ENCODE measurements at regions not wholly inside any gene's neighbourhood (a gene's known extent, or its start where the extent isn't known, plus 50 kb on each side); places are given as distances from the start of the nearest gene placed in this dataset.

DNA sequence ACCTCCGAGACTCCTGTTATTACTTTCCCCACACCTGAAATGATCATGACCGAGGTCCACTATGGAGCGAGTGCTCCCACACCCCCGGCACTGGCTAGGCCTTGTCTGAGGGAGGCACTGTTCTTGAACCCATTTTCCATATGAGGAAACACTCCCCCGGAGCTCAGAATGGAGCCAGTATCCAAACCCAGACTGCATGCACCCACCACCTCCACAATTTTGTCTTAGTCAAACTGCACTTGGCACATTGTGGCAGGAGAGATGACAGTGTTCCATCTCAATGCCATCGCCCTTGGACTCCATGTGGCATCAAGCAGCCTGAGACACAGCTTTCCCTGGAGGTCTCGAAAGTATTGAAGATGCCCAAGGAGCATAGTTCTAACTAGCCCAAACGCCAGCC, 154.1 kb downstream of the NUP210 start:
- Histone ChIP-seq H3K27me3 (ENCODE audit: control insufficient read depth, insufficient read depth, low read length) (no peaks in the 10 kb centered on the region), H3K9ac (ENCODE audit: low read length) (no peak overlapping the region), H3K4me3 (ENCODE audit: low read depth, low read length) (no peak overlapping the region), H3K9me3 (ENCODE audit: control insufficient read depth, insufficient read depth, low read depth, low read length) (peaks cover 8% of the 10 kb centered on the region), H3K27ac (ENCODE audit: low read depth, low read length) (no peak overlapping the region), H3K4me1 (ENCODE audit: control insufficient read depth, insufficient read depth, low read length) (peaks cover 6% of the 10 kb centered on the region; the same call in 1 of the 2 replicates), H3K36me3 (ENCODE audit: control insufficient read depth, insufficient read depth, low read length) (no peaks in the 10 kb centered on the region)

DNA sequence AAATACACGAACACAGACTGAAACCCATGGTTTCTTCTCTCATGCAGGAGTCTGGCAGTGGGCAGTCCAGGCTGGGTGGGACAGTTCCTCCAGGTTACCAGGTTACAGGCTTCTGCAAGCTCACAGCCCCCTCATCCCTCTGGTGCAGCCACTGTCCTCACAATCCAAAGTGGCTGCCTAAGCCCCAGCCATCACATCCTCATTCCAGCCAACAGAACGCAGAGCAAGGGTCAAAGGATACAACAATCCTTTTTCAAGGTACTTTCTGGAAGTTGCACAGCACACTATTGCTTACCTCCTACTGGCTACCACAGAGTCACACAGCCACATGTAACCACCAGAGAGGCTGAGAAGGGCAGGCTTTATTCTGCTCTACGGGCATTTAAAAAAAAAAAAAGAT, 154.6 kb downstream of the NUP210 start:
- Histone ChIP-seq H3K4me3 (ENCODE audit: low read depth, low read length) (no peak overlapping the region), H3K36me3 (ENCODE audit: control insufficient read depth, insufficient read depth, low read length) (no peaks in the 10 kb centered on the region), H3K27ac (ENCODE audit: low read depth, low read length) (no peak overlapping the region), H3K9ac (ENCODE audit: low read length) (no peak overlapping the region), H3K9me3 (ENCODE audit: control insufficient read depth, insufficient read depth, low read depth, low read length) (peaks cover 8% of the 10 kb centered on the region), H3K4me1 (ENCODE audit: control insufficient read depth, insufficient read depth, low read length) (peaks cover 6% of the 10 kb centered on the region; the same call in 1 of the 2 replicates), H3K27me3 (ENCODE audit: control insufficient read depth, insufficient read depth, low read length) (no peaks in the 10 kb centered on the region)

- Histone ChIP-seq H3K9me3 (ENCODE audit: control insufficient read depth, insufficient read depth, low read depth, low read length) (peaks cover 8% of the 10 kb centered on the region), H3K27me3 (ENCODE audit: control insufficient read depth, insufficient read depth, low read length) (no peaks in the 10 kb centered on the region), H3K36me3 (ENCODE audit: control insufficient read depth, insufficient read depth, low read length) (no peaks in the 10 kb centered on the region), H3K4me1 (ENCODE audit: control insufficient read depth, insufficient read depth, low read length) (peaks cover 6% of the 10 kb centered on the region; the same call in 1 of the 2 replicates), H3K9ac (ENCODE audit: low read length) (no peak overlapping the region), H3K27ac (ENCODE audit: low read depth, low read length) (no peak overlapping the region), H3K4me3 (ENCODE audit: low read depth, low read length) (no peak overlapping the region)
Observed at GRCh38 chr3:13265016-13265415, 155.1 kb downstream of the NUP210 start.

DNA sequence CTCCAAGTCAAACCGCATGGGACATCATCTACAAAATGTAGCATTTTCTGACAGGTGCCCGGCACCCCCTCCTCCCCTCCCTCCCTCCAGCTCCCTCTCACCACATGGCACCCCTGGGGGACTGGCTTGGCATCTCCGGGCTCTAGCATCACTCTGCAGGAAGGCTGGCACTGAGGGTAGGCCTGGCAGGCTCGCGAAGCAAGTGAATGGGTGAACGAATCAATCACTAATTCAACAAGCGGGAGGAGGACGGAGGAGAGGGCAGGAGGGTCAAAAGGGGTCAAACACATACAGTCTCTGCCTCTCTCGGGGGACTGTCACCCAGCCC, 155.7 kb downstream of the NUP210 start:
- H3K27ac ChIP-seq (ENCODE audit: low read depth, low read length): no peak overlapping the region
- no peak overlapping the region for H3K9ac ChIP-seq (ENCODE audit: low read length)
- no peak overlapping the region for H3K4me3 ChIP-seq (ENCODE audit: low read depth, low read length)
- no peaks in the 10 kb centered on the region for H3K27me3 ChIP-seq (ENCODE audit: control insufficient read depth, insufficient read depth, low read length)
- 0 out of 2 replicates have a peak, but pooled peaks cover 3% of the 10 kb centered on the region for H3K9me3 ChIP-seq (ENCODE audit: control insufficient read depth, insufficient read depth, low read depth, low read length)
- H3K4me1 ChIP-seq (ENCODE audit: control insufficient read depth, insufficient read depth, low read length): peaks cover 6% of the 10 kb centered on the region; the same call in 1 of the 2 replicates
- H3K36me3 ChIP-seq (ENCODE audit: control insufficient read depth, insufficient read depth, low read length): no peaks in the 10 kb centered on the region

DNA sequence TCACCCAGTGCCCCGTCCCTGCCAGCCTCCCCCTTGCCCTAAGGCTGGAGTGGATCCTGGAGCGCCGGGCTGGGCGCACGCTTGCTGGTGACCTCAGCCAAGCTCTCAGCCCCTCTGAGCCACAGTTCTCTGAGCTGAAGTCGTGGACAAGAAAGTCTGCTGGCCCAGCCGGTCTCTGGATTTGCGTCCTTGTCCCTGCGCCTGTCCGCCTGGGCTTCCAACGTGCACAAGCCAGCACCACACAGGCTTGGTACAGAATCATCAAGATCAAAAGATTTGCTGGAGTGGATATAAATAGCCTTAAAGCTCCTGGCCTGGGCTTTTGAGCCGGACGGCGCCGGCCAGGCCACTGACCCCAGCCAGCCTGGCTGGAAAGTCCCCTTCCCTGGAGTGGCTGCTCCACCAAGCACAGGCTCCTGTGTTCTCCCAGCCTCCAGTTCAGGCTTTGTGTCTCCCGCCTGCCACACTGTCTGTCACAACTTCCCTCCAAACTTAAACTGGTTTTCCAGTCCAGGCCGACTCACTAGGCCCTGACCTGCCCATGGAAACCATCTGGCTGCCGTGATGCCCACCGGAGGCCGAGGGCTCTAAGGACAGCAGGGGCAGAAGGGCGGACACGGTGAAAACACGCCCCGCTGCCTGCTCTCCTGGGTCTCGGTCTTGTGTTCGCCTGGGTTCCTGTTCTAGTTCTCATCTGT, 156.2 kb downstream of the NUP210 start:
- Histone ChIP-seq H3K27ac (ENCODE audit: low read depth, low read length) (no peak overlapping the region), H3K9me3 (ENCODE audit: control insufficient read depth, insufficient read depth, low read depth, low read length) (0 out of 2 replicates have a peak, but pooled peaks cover 3% of the 10 kb centered on the region), H3K4me1 (ENCODE audit: control insufficient read depth, insufficient read depth, low read length) (peaks cover 5% of the 10 kb centered on the region; the same call in 1 of the 2 replicates), H3K4me3 (ENCODE audit: low read depth, low read length) (no peak overlapping the region), H3K9ac (ENCODE audit: low read length) (no peak overlapping the region), H3K36me3 (ENCODE audit: control insufficient read depth, insufficient read depth, low read length) (no peaks in the 10 kb centered on the region), H3K27me3 (ENCODE audit: control insufficient read depth, insufficient read depth, low read length) (no peaks in the 10 kb centered on the region)

GRCh38 chr3:13262493-13263211, 157.5 kb downstream of the NUP210 start:
- Histone ChIP-seq H3K4me1 (ENCODE audit: control insufficient read depth, insufficient read depth, low read length) (peaks cover 3% of the 10 kb centered on the region; the same call in 1 of the 2 replicates), H3K9ac (ENCODE audit: low read length) (no peak overlapping the region), H3K4me3 (ENCODE audit: low read depth, low read length) (no peak overlapping the region), H3K36me3 (ENCODE audit: control insufficient read depth, insufficient read depth, low read length) (no peaks in the 10 kb centered on the region), H3K27me3 (ENCODE audit: control insufficient read depth, insufficient read depth, low read length) (no peaks in the 10 kb centered on the region), H3K9me3 (ENCODE audit: control insufficient read depth, insufficient read depth, low read depth, low read length) (0 out of 2 replicates have a peak, but pooled peaks cover 3% of the 10 kb centered on the region), H3K27ac (ENCODE audit: low read depth, low read length) (no peak overlapping the region)

- Histone ChIP-seq H3K4me3 (ENCODE audit: low read depth, low read length) (no peak overlapping the region), H3K9me3 (ENCODE audit: control insufficient read depth, insufficient read depth, low read depth, low read length) (0 out of 2 replicates have a peak, but pooled peaks cover 3% of the 10 kb centered on the region), H3K36me3 (ENCODE audit: control insufficient read depth, insufficient read depth, low read length) (no peaks in the 10 kb centered on the region), H3K9ac (ENCODE audit: low read length) (no peak overlapping the region), H3K27me3 (ENCODE audit: control insufficient read depth, insufficient read depth, low read length) (no peaks in the 10 kb centered on the region), H3K4me1 (ENCODE audit: control insufficient read depth, insufficient read depth, low read length) (peaks cover 3% of the 10 kb centered on the region; the same call in 1 of the 2 replicates), H3K27ac (ENCODE audit: low read depth, low read length) (no peak overlapping the region)
Observed at GRCh38 chr3:13261892-13262291, 158.2 kb downstream of the NUP210 start.

GRCh38 chr3:13261104-13261830, 158.9 kb downstream of the NUP210 start:
- Histone ChIP-seq H3K27ac (ENCODE audit: low read depth, low read length) (no peak overlapping the region), H3K9ac (ENCODE audit: low read length) (no peak overlapping the region), H3K36me3 (ENCODE audit: control insufficient read depth, insufficient read depth, low read length) (no peaks in the 10 kb centered on the region), H3K4me3 (ENCODE audit: low read depth, low read length) (no peak overlapping the region), H3K9me3 (ENCODE audit: control insufficient read depth, insufficient read depth, low read depth, low read length) (0 out of 2 replicates have a peak, but pooled peaks cover 3% of the 10 kb centered on the region), H3K27me3 (ENCODE audit: control insufficient read depth, insufficient read depth, low read length) (no peaks in the 10 kb centered on the region), H3K4me1 (ENCODE audit: control insufficient read depth, insufficient read depth, low read length) (peaks cover 3% of the 10 kb centered on the region; the same call in 1 of the 2 replicates)

- H3K9ac ChIP-seq (ENCODE audit: low read length): no peak overlapping the region
- H3K27me3 ChIP-seq (ENCODE audit: control insufficient read depth, insufficient read depth, low read length): no peaks in the 10 kb centered on the region
- 0 out of 2 replicates have a peak, but pooled peaks cover 2% of the 10 kb centered on the region for H3K9me3 ChIP-seq (ENCODE audit: control insufficient read depth, insufficient read depth, low read depth, low read length)
- H3K27ac ChIP-seq (ENCODE audit: low read depth, low read length): no peak overlapping the region
- H3K36me3 ChIP-seq (ENCODE audit: control insufficient read depth, insufficient read depth, low read length): no peaks in the 10 kb centered on the region
- peaks cover 3% of the 10 kb centered on the region; the same call in 1 of the 2 replicates for H3K4me1 ChIP-seq (ENCODE audit: control insufficient read depth, insufficient read depth, low read length)
- no peak overlapping the region for H3K4me3 ChIP-seq (ENCODE audit: low read depth, low read length)
Observed at GRCh38 chr3:13260259-13261103, 159.6 kb downstream of the NUP210 start.

- Histone ChIP-seq H3K4me3 (ENCODE audit: low read depth, low read length) (no peak overlapping the region), H3K4me1 (ENCODE audit: control insufficient read depth, insufficient read depth, low read length) (peaks cover 3% of the 10 kb centered on the region; the same call in 1 of the 2 replicates), H3K9me3 (ENCODE audit: control insufficient read depth, insufficient read depth, low read depth, low read length) (no peaks in the 10 kb centered on the region), H3K9ac (ENCODE audit: low read length) (no peak overlapping the region), H3K27ac (ENCODE audit: low read depth, low read length) (no peak overlapping the region), H3K27me3 (ENCODE audit: control insufficient read depth, insufficient read depth, low read length) (no peaks in the 10 kb centered on the region), H3K36me3 (ENCODE audit: control insufficient read depth, insufficient read depth, low read length) (no peaks in the 10 kb centered on the region)
Observed at GRCh38 chr3:13259831-13260230, 160.3 kb downstream of the NUP210 start.
